Naive B cell (primary cell): ENCODE measurements at regions not wholly inside any gene's neighbourhood (a gene's known extent, or its start where the extent isn't known, plus 50 kb on each side); places are given as distances from the start of the nearest gene placed in this dataset.
"Not testable (repeated sequence)": the region's sequence is repeated elsewhere in the genome, so short reads cannot be mapped to it uniquely, and the experiment has no call there.

Source experiments
- ATAC-seq, 2 donors: fragments of 150-1000 bp; cut with Tn5 transposase; 2 replicates each; pipeline ENCODE4 v1.10.0; 2021; ENCODE audit warnings: low read depth in 2 of 2, mild to moderate bottlenecking in 2 of 2, moderate library complexity in 2 of 2
- DNase-seq: peaks from one replicate; pipeline ENCODE4 v3.0.0; 2022
- H3K27ac Mint-ChIP-seq, 6 donors: one replicate each; pipeline ENCODE4 v1.8.0; 2020 to 2022; ENCODE audit warnings: mild to moderate bottlenecking in 6 of 6, mixed read lengths in 6 of 6, moderate library complexity in 5 of 6, inconsistent platforms in 2 of 6
- H3K27me3 Mint-ChIP-seq, 3 donors: one replicate each; pipeline ENCODE4 v1.8.0; 2021 to 2022; ENCODE audit warnings: mixed read lengths in 3 of 3, mild to moderate bottlenecking in 1 of 3
- H3K36me3 Mint-ChIP-seq, 2 donors: one replicate each; pipeline ENCODE4 v1.8.0; 2020 to 2022; ENCODE audit warnings: mixed read lengths in 2 of 2, inconsistent platforms in 1 of 2, mild to moderate bottlenecking in 1 of 2
- H3K4me1 Mint-ChIP-seq, 3 donors: one replicate each; pipeline ENCODE4 v1.8.0; 2020 to 2022; ENCODE audit warnings: mixed read lengths in 3 of 3, inconsistent platforms in 1 of 3, mild to moderate bottlenecking in 1 of 3, moderate library complexity in 1 of 3
- H3K4me3 Mint-ChIP-seq, 8 donors: one replicate each; pipeline ENCODE4 v1.8.0; 2020 to 2022; ENCODE audit warnings: mild to moderate bottlenecking in 8 of 8, mixed read lengths in 8 of 8, moderate library complexity in 8 of 8, inconsistent platforms in 2 of 8
- H3K9me3 Mint-ChIP-seq, 7 donors: one replicate each; pipeline ENCODE4 v1.8.0; 2020 to 2022; ENCODE audit warnings: mixed read lengths in 7 of 7, mild to moderate bottlenecking in 5 of 7, inconsistent platforms in 2 of 7, moderate library complexity in 1 of 7

DNA sequence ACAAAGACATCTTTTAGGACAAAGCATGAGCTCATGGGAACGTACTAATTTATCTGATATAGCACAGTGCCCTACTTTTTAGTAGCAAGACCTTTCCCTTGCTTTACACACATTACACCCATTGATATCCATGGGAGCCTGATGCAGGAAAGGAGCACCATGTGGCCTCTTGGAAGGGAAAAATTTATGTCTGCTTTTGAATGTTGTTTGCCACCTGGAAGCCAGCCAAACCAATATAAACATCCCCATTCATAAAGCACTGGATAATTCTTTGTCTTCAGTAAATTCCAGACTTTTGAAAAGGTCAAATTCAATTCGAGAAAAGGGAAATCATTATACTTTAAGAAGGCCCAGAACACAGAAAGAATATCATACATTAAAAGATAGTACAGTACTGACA lies 152.3 kb upstream of the BEND6 start:
- H3K4me3 Mint-ChIP-seq: no peak overlapping the region

DNA sequence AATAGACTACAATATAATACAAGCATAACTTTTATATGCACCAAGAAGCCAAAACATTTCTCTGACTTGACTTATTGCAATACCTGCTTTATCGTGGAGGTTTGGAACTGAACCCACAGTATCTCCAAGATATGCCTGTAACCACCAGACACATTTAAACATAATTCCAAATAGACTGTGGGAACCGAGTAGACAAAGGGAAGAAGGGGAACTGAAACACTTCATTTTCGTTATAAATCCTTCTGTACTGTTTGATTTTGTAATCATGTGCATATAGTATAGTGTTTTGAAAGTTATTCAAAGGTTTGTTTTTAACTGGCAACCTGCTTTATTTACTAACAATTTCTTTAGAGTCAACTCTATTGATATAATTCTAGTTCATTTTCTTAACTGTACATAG lies 154.9 kb upstream of the BEND6 start:
- no peak overlapping the region for H3K27ac Mint-ChIP-seq
- no peaks in the 10 kb centered on the region for H3K9me3 Mint-ChIP-seq
- H3K4me3 Mint-ChIP-seq: no peak overlapping the region
- no peaks in the 10 kb centered on the region for H3K36me3 Mint-ChIP-seq
- no peak for DNase-seq
- H3K4me1 Mint-ChIP-seq: no peaks in the 10 kb centered on the region
- ATAC-seq: no peak
- no peaks in the 10 kb centered on the region for H3K27me3 Mint-ChIP-seq

More for the DNA sequence above, 152.3 kb upstream of the BEND6 start:
- H3K4me1 Mint-ChIP-seq: no peaks in the 10 kb centered on the region
- H3K27me3 Mint-ChIP-seq: no peaks in the 10 kb centered on the region
- ATAC-seq (no peak), DNase-seq (no peak)
- H3K36me3 Mint-ChIP-seq: no peaks in the 10 kb centered on the region
- H3K27ac Mint-ChIP-seq: no peak overlapping the region
- H3K9me3 Mint-ChIP-seq: no peaks in the 10 kb centered on the region

DNA sequence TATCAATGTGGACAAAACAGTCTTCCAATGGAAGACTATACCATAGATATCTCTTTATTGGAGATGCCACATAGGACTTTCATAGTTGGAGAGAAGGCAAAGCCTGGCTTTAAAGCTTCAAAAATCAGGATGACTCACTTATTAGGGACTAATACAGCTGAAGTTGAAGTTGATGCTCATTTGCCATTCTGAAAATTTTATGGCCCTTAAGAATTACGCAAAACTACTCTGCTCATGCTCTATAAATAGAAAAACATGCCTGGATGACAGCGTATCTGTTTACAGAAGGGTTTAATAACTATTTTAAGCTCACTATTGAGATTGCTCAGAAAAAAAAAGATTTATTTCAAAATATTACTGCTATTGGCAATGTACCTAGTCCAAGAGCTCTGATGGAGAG lies 155.5 kb upstream of the DST start:
- no peaks in the 10 kb centered on the region for H3K36me3 Mint-ChIP-seq
- no peak overlapping the region for H3K4me3 Mint-ChIP-seq
- DNase-seq (no peak), ATAC-seq (no peak)
- H3K27ac Mint-ChIP-seq: no peak overlapping the region
- no peaks in the 10 kb centered on the region for H3K4me1 Mint-ChIP-seq
- no peaks in the 10 kb centered on the region for H3K9me3 Mint-ChIP-seq
- no peaks in the 10 kb centered on the region for H3K27me3 Mint-ChIP-seq

DNA sequence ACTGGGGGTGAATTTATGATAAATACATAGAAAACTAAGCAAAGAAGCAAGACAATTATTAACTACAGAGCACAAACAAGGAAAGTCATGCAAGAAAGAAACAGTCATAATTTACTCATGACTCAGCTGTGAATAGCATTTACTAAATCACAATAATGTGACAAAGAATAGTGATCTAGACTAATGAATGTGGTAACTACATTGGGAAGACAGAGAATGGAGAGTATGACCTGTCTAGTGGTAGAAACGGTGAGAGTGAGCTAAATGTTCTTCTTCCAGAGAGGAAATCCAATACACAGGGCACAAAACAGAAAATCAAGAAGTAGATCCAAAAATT lies 153.5 kb upstream of the DST start:
- DNase-seq: no peak
- Mint-ChIP-seq H3K36me3 (no peaks in the 10 kb centered on the region), H3K4me3 (no peak overlapping the region), H3K27ac (no peak overlapping the region), H3K27me3 (peaks cover 0 to 3% (median 0%) of the 10 kb centered on the region in 3 donors), H3K4me1 (no peaks in the 10 kb centered on the region), H3K9me3 (no peaks in the 10 kb centered on the region)
- no peak for ATAC-seq

DNA sequence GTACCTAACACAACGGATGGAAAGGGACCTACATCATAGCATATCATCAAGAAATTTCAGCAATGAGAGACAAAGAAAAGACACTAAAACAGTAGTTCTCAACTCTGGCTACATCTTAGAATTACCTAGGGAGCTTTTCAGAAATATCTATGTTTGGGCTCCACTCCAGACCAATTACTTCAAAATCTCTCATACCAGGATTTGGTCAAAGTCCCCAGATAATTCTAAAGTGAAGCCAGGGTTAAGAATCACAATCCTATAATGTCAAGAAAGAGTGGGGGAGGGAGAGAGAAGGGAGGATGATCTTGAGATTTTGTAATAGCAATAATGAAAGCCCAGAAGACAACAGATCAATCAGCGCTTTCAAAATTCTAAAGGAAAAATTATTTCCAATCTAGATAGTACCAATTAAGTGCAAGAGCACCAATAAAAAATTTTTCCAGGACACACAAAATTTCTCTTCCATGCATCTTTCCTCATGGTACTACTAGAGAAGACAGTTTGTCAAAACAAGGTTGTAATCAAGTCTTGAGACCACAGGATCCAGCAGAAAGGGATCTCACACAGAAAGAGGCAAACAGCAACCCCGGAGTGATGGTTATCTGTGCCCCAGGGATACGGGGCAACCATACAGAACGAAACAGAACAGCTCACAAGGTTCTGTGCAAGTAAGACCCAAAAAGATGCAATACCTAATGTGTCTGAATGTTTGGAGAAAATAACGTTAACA lies 152.9 kb upstream of the DST start:
- no peak overlapping the region for H3K27ac Mint-ChIP-seq
- H3K36me3 Mint-ChIP-seq: no peaks in the 10 kb centered on the region
- peaks cover 0 to 4% (median 3%) of the 10 kb centered on the region in 3 donors for H3K27me3 Mint-ChIP-seq
- H3K9me3 Mint-ChIP-seq: no peaks in the 10 kb centered on the region
- no peak overlapping the region for H3K4me3 Mint-ChIP-seq
- ATAC-seq (no peak), DNase-seq (no peak)
- H3K4me1 Mint-ChIP-seq: no peaks in the 10 kb centered on the region

DNA sequence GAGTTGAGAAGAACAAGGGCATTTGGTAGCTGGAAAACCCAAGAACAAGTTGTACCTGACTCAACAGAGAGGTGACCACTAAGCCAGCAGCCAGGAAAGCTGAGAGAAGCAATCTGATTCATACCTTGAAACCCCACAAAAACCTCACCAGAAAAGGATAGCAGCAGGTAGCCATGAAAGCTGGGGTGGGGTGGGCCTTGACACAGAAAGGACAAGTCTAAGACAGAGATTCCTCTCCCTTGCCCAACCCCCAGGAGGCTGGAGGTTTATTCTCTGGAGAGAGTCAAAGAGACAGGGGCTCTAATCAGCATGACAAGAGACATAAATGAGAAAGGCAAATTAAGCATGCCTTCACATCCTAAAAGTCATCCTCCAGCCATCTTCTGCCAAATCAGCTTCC lies 151.7 kb upstream of the DST start:
- H3K4me1 Mint-ChIP-seq: no peaks in the 10 kb centered on the region
- peak overlapping the region in 1 of 6 donors; percentile 25 for H3K27ac Mint-ChIP-seq
- no peak for ATAC-seq
- H3K36me3 Mint-ChIP-seq: no peaks in the 10 kb centered on the region
- H3K9me3 Mint-ChIP-seq: no peaks in the 10 kb centered on the region
- no peak for DNase-seq
- H3K4me3 Mint-ChIP-seq: no peak overlapping the region
- peaks cover 0 to 5% (median 3%) of the 10 kb centered on the region in 3 donors for H3K27me3 Mint-ChIP-seq

DNA sequence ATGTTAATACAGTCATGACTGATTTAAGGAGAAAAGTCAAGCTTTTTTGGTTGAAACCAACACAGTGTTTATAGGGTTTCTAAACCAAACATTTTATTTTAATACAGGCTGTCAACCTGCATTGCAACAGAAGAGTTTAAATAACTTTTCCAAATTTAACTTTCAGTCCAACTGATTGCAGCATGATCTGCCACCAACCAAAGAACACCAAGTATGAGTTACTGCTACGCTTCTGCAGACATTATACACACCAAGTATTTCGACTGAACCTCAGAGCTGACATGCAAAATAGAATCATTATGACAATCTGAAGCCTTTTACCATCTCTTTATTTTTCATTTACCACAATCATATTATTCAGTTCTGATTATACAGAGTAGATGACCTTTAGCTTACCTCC lies 151.2 kb upstream of the DST start:
- peaks cover 0 to 5% (median 3%) of the 10 kb centered on the region in 3 donors for H3K27me3 Mint-ChIP-seq
- H3K4me1 Mint-ChIP-seq: no peaks in the 10 kb centered on the region
- H3K36me3 Mint-ChIP-seq: no peaks in the 10 kb centered on the region
- no peak overlapping the region for H3K4me3 Mint-ChIP-seq
- DNase-seq (no peak), ATAC-seq (no peak)
- no peak overlapping the region for H3K27ac Mint-ChIP-seq
- no peaks in the 10 kb centered on the region for H3K9me3 Mint-ChIP-seq

DNA sequence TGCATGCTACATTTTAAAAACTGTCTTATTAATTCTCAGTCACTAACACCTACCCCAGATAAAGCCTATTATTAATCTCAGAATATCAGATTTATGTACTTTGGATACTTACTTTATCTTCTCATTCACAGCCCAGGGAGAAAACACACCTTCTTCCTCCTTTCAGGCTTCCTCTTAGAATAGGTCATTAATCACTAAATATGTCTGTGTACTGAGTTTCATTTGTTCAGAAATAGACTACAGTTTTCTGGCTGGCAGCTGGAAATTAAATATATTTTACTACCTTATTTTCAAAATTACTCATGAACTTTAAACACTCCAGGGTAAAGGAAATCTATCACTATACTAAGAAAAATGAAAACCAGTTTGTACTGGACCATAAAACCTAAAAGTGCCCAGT lies 147.7 kb upstream of the DST start:
- H3K4me3 Mint-ChIP-seq: no peak overlapping the region
- H3K27ac Mint-ChIP-seq: no peak overlapping the region
- DNase-seq: no peak
- no peak for ATAC-seq
- peaks cover 0 to 5% (median 3%) of the 10 kb centered on the region in 7 donors for H3K9me3 Mint-ChIP-seq
- H3K27me3 Mint-ChIP-seq: peaks cover 5 to 13% (median 7%) of the 10 kb centered on the region in 3 donors
- H3K4me1 Mint-ChIP-seq: no peaks in the 10 kb centered on the region
- H3K36me3 Mint-ChIP-seq: peaks cover 0 to 8% of the 10 kb centered on the region in 2 donors

DNA sequence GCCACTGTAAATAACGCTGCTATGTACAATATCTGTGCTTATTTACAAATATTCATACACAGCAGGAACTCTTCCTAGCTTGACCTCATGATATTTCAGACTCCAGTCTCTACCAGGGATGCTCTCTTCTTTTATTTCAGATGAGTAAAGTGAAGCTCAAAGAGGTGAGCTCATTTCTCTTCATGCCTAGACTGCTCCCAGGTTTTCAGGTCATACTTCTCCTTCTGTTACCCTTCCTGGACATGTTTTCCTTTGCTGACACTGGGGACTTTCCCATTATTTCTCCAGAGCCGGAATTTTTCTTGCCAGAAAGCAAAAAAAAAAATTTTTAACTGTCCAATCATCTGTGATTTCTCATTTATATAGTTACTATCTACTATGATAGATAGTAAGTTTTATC lies 147.2 kb upstream of the DST start:
- Mint-ChIP-seq H3K36me3 (peaks cover 0 to 9% of the 10 kb centered on the region in 2 donors), H3K9me3 (peaks cover 0 to 5% (median 3%) of the 10 kb centered on the region in 7 donors), H3K4me1 (no peaks in the 10 kb centered on the region), H3K27ac (no peak overlapping the region), H3K27me3 (peaks cover 5 to 13% (median 8%) of the 10 kb centered on the region in 3 donors), H3K4me3 (no peak overlapping the region)
- no peak for DNase-seq
- ATAC-seq: no peak

DNA sequence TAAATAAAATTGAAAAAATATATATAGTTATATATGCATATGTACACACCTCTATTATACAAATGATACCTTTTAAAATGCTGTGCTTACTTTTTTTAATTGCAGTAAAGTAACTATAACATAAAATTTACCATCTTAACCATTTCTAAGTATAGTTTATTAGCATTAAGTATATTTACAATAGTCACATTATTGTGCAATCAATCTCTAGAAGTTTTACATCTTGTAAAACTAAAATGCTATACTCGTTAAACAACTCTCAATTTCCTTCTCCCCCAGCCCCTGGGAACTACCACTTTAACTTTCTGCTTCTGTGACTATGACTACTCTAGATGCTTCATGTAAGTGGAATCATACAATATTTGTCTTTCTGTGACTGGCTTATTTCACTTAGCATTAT lies 146.7 kb upstream of the DST start:
- DNase-seq: no peak
- H3K9me3 Mint-ChIP-seq: peaks cover 0 to 5% (median 3%) of the 10 kb centered on the region in 7 donors
- H3K4me1 Mint-ChIP-seq: no peaks in the 10 kb centered on the region
- H3K4me3 Mint-ChIP-seq: no peak overlapping the region
- H3K27ac Mint-ChIP-seq: no peak overlapping the region
- peaks cover 0 to 9% of the 10 kb centered on the region in 2 donors for H3K36me3 Mint-ChIP-seq
- peaks cover 5 to 13% (median 8%) of the 10 kb centered on the region in 3 donors for H3K27me3 Mint-ChIP-seq
- no peak for ATAC-seq

DNA sequence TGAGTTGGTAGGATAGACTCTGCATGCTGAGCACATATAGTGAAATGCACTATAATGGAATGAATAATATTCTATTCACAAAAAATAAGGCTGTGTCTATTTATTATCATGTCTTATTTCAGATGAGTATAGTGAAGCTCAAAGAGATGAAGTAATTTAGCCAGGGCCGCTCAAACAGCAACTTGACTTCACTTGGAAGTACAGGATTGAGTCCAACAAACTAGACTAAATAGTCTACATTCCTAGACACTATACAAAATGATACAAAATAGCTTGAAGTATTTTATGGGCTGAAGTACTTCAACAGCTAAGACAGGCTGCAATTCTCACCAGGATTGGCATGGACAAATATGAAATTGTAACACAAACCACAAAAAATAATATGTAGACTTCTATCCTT lies 144.5 kb upstream of the DST start:
- Mint-ChIP-seq H3K27me3 (peaks cover 5 to 13% (median 8%) of the 10 kb centered on the region in 3 donors), H3K36me3 (peaks cover 0 to 9% of the 10 kb centered on the region in 2 donors)

DNA sequence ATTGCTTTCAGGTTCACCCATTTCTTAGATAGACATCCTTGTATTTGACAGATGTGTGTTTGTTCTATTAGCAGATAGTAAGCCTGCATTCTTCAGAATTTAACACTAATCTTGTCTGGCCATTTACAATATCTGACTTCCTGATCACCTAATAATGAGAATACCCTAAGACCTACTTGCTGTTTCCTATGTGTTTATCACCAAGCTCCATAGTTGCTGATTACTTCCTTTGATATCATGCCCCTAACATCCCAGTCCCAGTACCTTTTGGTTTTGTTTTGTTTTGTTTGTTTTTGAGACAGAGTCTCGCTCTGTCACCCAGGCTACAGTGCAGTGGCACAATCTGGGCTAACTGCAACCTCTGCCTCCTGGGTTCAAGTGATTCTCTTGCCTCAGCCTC lies 143.6 kb upstream of the DST start:
- no peak overlapping the region for H3K4me3 Mint-ChIP-seq
- H3K36me3 Mint-ChIP-seq: peaks cover 0 to 9% of the 10 kb centered on the region in 2 donors
- H3K27me3 Mint-ChIP-seq: peaks cover 5 to 10% (median 8%) of the 10 kb centered on the region in 3 donors
- H3K27ac Mint-ChIP-seq: no peak overlapping the region
- DNase-seq (no peak), ATAC-seq (no peak)
- H3K4me1 Mint-ChIP-seq: no peaks in the 10 kb centered on the region
- H3K9me3 Mint-ChIP-seq: peaks cover 0 to 5% (median 3%) of the 10 kb centered on the region in 7 donors

More for the DNA sequence above, 144.5 kb upstream of the DST start:
- no peak overlapping the region for H3K4me3 Mint-ChIP-seq
- H3K27ac Mint-ChIP-seq: no peak overlapping the region
- DNase-seq: no peak
- H3K4me1 Mint-ChIP-seq: no peaks in the 10 kb centered on the region
- H3K9me3 Mint-ChIP-seq: peaks cover 0 to 5% (median 3%) of the 10 kb centered on the region in 7 donors
- no peak for ATAC-seq

DNA sequence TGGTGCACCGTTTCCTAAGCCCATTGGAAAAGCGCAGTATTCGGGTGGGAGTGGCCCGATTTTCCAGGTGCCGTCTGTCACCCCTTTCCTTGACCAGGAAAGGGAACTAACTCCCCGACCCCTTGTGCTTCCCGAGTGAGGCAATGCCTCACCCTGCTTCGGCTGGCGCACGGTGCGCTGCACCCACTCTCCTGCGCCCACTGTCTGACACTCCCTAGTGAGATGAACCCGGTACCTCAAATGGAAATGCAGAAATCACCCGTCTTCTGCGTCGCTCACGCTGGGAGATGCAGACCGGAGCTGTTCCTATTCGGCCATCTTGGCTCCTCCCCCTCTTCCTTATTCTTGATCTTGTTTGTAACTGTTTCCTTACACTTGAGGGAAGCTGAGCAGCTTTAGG lies 142.8 kb upstream of the DST start:
- not testable (repeated sequence) for H3K4me1 Mint-ChIP-seq, H3K36me3 Mint-ChIP-seq, H3K27ac Mint-ChIP-seq, ATAC-seq, H3K4me3 Mint-ChIP-seq, H3K27me3 Mint-ChIP-seq, DNase-seq, H3K9me3 Mint-ChIP-seq

DNA sequence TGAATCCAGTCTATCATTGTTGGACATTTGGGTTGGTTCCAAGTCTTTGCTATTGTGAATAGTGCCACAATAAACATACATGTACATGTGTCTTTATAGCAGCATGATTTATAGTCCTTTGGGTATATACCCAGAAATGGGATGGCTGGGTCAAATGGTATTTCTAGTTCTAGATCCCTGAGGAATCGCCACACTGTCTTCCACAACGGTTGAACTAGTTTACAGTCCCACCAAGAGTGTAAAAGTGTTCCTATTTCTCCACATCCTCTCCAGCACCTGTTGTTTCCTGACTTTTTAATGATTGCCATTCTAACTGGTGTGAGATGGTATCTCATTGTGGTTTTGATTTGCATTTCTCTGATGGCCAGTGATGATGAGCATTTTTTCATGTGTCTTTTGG lies 137.4 kb upstream of the DST start:
- not testable (repeated sequence) for H3K36me3 Mint-ChIP-seq, H3K27ac Mint-ChIP-seq, H3K4me1 Mint-ChIP-seq, DNase-seq, ATAC-seq, H3K27me3 Mint-ChIP-seq, H3K4me3 Mint-ChIP-seq, H3K9me3 Mint-ChIP-seq

DNA sequence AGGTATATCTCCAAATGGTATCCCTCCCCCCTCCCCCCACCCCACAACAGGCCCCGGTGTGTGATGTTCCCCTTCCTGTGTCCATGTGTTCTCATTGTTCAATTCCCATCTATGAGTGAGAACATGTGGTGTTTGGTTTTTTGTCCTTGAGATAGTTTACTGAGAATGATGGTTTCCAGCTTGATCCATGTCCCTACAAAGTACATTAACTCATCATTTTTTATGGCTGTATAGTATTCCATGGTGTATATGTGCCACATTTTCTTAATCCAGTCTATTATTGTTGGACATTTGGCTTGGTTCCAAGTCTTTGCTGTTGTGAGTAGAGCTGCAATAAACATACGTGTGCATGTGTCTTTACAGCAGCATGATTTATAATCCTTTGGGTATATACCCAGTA lies 135.8 kb upstream of the DST start:
- H3K9me3 Mint-ChIP-seq: peaks cover 0 to 11% (median 2%) of the 10 kb centered on the region in 7 donors
- not testable (repeated sequence) for H3K27me3 Mint-ChIP-seq, H3K36me3 Mint-ChIP-seq

More for the DNA sequence above, 135.8 kb upstream of the DST start:
- H3K4me1 Mint-ChIP-seq, H3K4me3 Mint-ChIP-seq, H3K27ac Mint-ChIP-seq, ATAC-seq, DNase-seq: not testable (repeated sequence)
